ENCODE measurements at regions not wholly inside any gene's neighbourhood (a gene's known extent, or its start where the extent isn't known, plus 50 kb on each side); places are given as distances from the start of the nearest gene placed in this dataset.
"Not testable (repeated sequence)": the region's sequence is repeated elsewhere in the genome, so short reads cannot be mapped to it uniquely, and the experiment has no call there.

DNA sequence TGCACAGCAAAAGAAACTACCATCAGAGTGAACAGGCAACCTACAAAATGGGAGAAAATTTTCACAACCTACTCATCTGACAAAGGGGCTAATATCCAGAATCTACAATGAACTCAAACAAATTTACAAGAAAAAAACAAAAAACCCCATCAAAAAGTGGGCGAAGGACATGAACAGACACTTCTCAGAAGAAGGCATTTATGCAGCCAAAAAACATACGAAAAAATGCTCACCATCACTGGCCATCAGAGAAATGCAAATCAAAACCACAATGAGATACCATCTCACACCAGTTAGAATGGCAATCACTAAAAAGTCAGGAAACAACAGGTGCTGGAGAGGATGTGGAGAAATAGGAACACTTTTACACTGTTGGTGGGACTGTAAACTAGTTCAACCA lies 83.8 kb upstream of the VPREB1 start:
- TF ChIP-seq, protein P1, sequence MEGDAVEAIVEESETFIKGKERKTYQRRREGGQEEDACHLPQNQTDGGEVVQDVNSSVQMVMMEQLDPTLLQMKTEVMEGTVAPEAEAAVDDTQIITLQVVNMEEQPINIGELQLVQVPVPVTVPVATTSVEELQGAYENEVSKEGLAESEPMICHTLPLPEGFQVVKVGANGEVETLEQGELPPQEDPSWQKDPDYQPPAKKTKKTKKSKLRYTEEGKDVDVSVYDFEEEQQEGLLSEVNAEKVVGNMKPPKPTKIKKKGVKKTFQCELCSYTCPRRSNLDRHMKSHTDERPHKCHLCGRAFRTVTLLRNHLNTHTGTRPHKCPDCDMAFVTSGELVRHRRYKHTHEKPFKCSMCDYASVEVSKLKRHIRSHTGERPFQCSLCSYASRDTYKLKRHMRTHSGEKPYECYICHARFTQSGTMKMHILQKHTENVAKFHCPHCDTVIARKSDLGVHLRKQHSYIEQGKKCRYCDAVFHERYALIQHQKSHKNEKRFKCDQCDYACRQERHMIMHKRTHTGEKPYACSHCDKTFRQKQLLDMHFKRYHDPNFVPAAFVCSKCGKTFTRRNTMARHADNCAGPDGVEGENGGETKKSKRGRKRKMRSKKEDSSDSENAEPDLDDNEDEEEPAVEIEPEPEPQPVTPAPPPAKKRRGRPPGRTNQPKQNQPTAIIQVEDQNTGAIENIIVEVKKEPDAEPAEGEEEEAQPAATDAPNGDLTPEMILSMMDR (IDR thresholded peaks at IDR 0.05; ENCODE audit: low read depth, low read length, missing input control) = not testable (repeated sequence)
- TF ChIP-seq, protein P2, sequence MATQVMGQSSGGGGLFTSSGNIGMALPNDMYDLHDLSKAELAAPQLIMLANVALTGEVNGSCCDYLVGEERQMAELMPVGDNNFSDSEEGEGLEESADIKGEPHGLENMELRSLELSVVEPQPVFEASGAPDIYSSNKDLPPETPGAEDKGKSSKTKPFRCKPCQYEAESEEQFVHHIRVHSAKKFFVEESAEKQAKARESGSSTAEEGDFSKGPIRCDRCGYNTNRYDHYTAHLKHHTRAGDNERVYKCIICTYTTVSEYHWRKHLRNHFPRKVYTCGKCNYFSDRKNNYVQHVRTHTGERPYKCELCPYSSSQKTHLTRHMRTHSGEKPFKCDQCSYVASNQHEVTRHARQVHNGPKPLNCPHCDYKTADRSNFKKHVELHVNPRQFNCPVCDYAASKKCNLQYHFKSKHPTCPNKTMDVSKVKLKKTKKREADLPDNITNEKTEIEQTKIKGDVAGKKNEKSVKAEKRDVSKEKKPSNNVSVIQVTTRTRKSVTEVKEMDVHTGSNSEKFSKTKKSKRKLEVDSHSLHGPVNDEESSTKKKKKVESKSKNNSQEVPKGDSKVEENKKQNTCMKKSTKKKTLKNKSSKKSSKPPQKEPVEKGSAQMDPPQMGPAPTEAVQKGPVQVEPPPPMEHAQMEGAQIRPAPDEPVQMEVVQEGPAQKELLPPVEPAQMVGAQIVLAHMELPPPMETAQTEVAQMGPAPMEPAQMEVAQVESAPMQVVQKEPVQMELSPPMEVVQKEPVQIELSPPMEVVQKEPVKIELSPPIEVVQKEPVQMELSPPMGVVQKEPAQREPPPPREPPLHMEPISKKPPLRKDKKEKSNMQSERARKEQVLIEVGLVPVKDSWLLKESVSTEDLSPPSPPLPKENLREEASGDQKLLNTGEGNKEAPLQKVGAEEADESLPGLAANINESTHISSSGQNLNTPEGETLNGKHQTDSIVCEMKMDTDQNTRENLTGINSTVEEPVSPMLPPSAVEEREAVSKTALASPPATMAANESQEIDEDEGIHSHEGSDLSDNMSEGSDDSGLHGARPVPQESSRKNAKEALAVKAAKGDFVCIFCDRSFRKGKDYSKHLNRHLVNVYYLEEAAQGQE (IDR thresholded peaks at IDR 0.05) = not testable (repeated sequence)
- TF ChIP-seq TAF1 (conservative IDR thresholded peaks at IDR 0.05); FOXA1 (IDR thresholded peaks at IDR 0.05); HNF4A (conservative IDR thresholded peaks at IDR 0.05); YY1 (IDR thresholded peaks at IDR 0.05); SP1 (IDR thresholded peaks at IDR 0.05); GABPA (IDR thresholded peaks at IDR 0.05 in 1 of 2, conservative IDR thresholded peaks at IDR 0.05 in 1 of 2); HNF4G (IDR thresholded peaks at IDR 0.05); RAD21 (IDR thresholded peaks at IDR 0.05); RXRA (IDR thresholded peaks at IDR 0.05): not testable (repeated sequence)
- TF ChIP-seq, protein P3, sequence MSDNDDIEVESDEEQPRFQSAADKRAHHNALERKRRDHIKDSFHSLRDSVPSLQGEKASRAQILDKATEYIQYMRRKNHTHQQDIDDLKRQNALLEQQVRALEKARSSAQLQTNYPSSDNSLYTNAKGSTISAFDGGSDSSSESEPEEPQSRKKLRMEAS (IDR thresholded peaks at IDR 0.05) = not testable (repeated sequence)
- TF ChIP-seq, protein P4, sequence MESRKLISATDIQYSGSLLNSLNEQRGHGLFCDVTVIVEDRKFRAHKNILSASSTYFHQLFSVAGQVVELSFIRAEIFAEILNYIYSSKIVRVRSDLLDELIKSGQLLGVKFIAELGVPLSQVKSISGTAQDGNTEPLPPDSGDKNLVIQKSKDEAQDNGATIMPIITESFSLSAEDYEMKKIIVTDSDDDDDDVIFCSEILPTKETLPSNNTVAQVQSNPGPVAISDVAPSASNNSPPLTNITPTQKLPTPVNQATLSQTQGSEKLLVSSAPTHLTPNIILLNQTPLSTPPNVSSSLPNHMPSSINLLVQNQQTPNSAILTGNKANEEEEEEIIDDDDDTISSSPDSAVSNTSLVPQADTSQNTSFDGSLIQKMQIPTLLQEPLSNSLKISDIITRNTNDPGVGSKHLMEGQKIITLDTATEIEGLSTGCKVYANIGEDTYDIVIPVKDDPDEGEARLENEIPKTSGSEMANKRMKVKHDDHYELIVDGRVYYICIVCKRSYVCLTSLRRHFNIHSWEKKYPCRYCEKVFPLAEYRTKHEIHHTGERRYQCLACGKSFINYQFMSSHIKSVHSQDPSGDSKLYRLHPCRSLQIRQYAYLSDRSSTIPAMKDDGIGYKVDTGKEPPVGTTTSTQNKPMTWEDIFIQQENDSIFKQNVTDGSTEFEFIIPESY (IDR thresholded peaks at IDR 0.05) = not testable (repeated sequence)
- TF ChIP-seq, protein P5, sequence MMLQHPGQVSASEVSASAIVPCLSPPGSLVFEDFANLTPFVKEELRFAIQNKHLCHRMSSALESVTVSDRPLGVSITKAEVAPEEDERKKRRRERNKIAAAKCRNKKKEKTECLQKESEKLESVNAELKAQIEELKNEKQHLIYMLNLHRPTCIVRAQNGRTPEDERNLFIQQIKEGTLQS (IDR thresholded peaks at IDR 0.05) = not testable (repeated sequence)
